ENCODE measurements at regions not wholly inside any gene's neighbourhood (a gene's known extent, or its start where the extent isn't known, plus 50 kb on each side); places are given as distances from the start of the nearest gene placed in this dataset.

DNA sequence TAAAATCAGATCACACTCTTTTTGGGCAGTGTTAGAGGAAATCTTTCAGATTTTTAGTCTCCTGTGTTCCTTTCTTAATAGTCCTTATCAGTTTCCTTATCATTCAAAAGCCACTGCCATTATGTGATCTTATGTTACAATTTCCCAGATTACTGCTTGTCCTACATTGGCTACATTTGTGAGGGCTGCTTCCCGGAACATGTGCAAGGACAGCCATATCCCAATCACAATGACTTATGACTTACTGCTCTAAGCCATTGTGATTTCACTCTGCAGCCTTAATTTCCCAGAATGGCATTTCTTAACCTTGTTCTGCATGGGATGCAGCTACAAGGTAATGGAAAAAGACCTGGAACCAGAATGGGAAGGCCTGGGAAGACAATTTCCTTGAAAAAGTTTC lies 125.1 kb upstream of the PPP2R3A start:
- Histone ChIP-seq H3K14ac (ENCODE audit: low read length) (no peak overlapping the region), H2BK120ac (ENCODE audit: insufficient read depth, low read length, poor library complexity) (no peak overlapping the region), H4K91ac (ENCODE audit: low read depth, low read length) (no peak overlapping the region)

DNA sequence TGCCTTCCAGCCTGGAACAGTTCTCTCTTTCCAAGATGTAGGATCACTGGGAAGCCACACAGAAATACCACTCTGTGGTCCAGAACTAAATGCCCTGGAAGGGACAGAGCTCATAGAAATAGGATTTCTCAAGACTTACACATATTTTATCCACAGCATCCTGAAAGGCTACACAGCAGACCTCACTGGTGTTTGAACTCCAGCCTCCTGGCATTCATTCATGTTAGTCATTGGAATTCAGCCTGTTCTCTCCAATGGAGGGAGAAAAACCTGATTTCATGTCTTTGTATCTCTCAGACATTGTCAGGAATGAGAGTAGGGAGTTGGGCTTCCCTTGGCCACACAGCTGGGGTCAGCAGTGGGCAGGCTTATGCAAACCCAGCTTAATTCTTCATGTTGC lies 121.1 kb upstream of the PPP2R3A start:
- no peak overlapping the region for H2AFZ ChIP-seq (ENCODE audit: insufficient read depth, low read length, poor library complexity)
- H4K8ac ChIP-seq (ENCODE audit: low read depth, low read length), result no peak overlapping the region
- no peak overlapping the region for H2AK5ac ChIP-seq (ENCODE audit: low read length)
- H3K79me1 ChIP-seq (ENCODE audit: low read length), result no peaks in the 10 kb centered on the region
- H3K27me3 ChIP-seq (ENCODE audit: insufficient read depth, low read length), result no peaks in the 10 kb centered on the region
- H3K18ac ChIP-seq (ENCODE audit: low read length), result no peak overlapping the region
- no peak overlapping the region for H2BK120ac ChIP-seq (ENCODE audit: insufficient read depth, low read length, poor library complexity)
- no peak for DNase-seq
- H3K9me3 ChIP-seq (ENCODE audit: insufficient read depth, low read depth, low read length), result no peaks in the 10 kb centered on the region
- H2BK12ac ChIP-seq (ENCODE audit: low read length), result no peak overlapping the region
- no peak overlapping the region for H3K4me2 ChIP-seq (ENCODE audit: low read length)
- no peak overlapping the region for H3K27ac ChIP-seq (ENCODE audit: low read depth, low read length)
- no peaks in the 10 kb centered on the region for H3K36me3 ChIP-seq (ENCODE audit: control insufficient read depth in 1 of 2, insufficient read depth in 2 of 2, low read length in 2 of 2)
- no peak overlapping the region for H3K23ac ChIP-seq (ENCODE audit: low read length)
- H3K4me3 ChIP-seq (ENCODE audit: low read depth, low read length), result no peak overlapping the region
- H3K9ac ChIP-seq (ENCODE audit: low read length), result no peak overlapping the region
- H3K4me1 ChIP-seq (ENCODE audit: control insufficient read depth in 1 of 2, insufficient read depth in 2 of 2, low read length in 2 of 2), result no peaks in the 10 kb centered on the region
- no peak overlapping the region for H3K4ac ChIP-seq (ENCODE audit: low read depth, low read length)
- no peak overlapping the region for H4K12ac ChIP-seq (ENCODE audit: low read depth, low read length)
- H3K79me2 ChIP-seq (ENCODE audit: control insufficient read depth, insufficient read depth, low read length, poor library complexity), result no peaks in the 10 kb centered on the region
- no peak overlapping the region for H3K14ac ChIP-seq (ENCODE audit: low read length)
- H2BK5ac ChIP-seq (ENCODE audit: low read depth, low read length, poor library complexity), result no peak overlapping the region
- H4K91ac ChIP-seq (ENCODE audit: low read depth, low read length), result no peak overlapping the region

More for the DNA sequence above, 125.1 kb upstream of the PPP2R3A start:
- Histone ChIP-seq H3K79me1 (ENCODE audit: low read length) (no peaks in the 10 kb centered on the region), H2BK5ac (ENCODE audit: low read depth, low read length, poor library complexity) (no peak overlapping the region), H3K27ac (ENCODE audit: low read depth, low read length) (no peak overlapping the region), H3K27me3 (ENCODE audit: insufficient read depth, low read length) (no peaks in the 10 kb centered on the region), H3K79me2 (ENCODE audit: control insufficient read depth, insufficient read depth, low read length, poor library complexity) (no peaks in the 10 kb centered on the region), H3K9ac (ENCODE audit: low read length) (no peak overlapping the region), H3K23ac (ENCODE audit: low read length) (no peak overlapping the region), H3K18ac (ENCODE audit: low read length) (no peak overlapping the region), H3K9me3 (ENCODE audit: insufficient read depth, low read depth, low read length) (no peaks in the 10 kb centered on the region), H3K36me3 (ENCODE audit: control insufficient read depth in 1 of 2, insufficient read depth in 2 of 2, low read length in 2 of 2) (no peaks in the 10 kb centered on the region), H2AFZ (ENCODE audit: insufficient read depth, low read length, poor library complexity) (no peak overlapping the region), H4K8ac (ENCODE audit: low read depth, low read length) (no peak overlapping the region), H4K12ac (ENCODE audit: low read depth, low read length) (no peak overlapping the region), H3K4me1 (ENCODE audit: control insufficient read depth in 1 of 2, insufficient read depth in 2 of 2, low read length in 2 of 2) (no peaks in the 10 kb centered on the region), H3K4ac (ENCODE audit: low read depth, low read length) (no peak overlapping the region), H2BK12ac (ENCODE audit: low read length) (no peak overlapping the region), H3K4me3 (ENCODE audit: low read depth, low read length) (no peak overlapping the region), H3K4me2 (ENCODE audit: low read length) (no peak overlapping the region), H2AK5ac (ENCODE audit: low read length) (no peak overlapping the region)
- DNase-seq, result no peak
- no CpG with 5 or more reads among the region's 1 CpG for WGBS (ENCODE audit: extremely low coverage, insufficient coverage, insufficient read length)

- WGBS (ENCODE audit: extremely low coverage, insufficient coverage, insufficient read length), result no CpG with 5 or more reads among the region's 1 CpG
- no peaks in the 10 kb centered on the region for H3K79me1 ChIP-seq (ENCODE audit: low read length)
- no peak overlapping the region for H4K91ac ChIP-seq (ENCODE audit: low read depth, low read length)
- H4K8ac ChIP-seq (ENCODE audit: low read depth, low read length), result no peak overlapping the region
- H2BK5ac ChIP-seq (ENCODE audit: low read depth, low read length, poor library complexity), result no peak overlapping the region
- no peak overlapping the region for H2AK5ac ChIP-seq (ENCODE audit: low read length)
- H3K27ac ChIP-seq (ENCODE audit: low read depth, low read length), result no peak overlapping the region
- H3K14ac ChIP-seq (ENCODE audit: low read length), result no peak overlapping the region
- H3K23ac ChIP-seq (ENCODE audit: low read length), result no peak overlapping the region
- no peak overlapping the region for H3K4me3 ChIP-seq (ENCODE audit: low read depth, low read length)
- H2BK120ac ChIP-seq (ENCODE audit: insufficient read depth, low read length, poor library complexity), result no peak overlapping the region
- no peak overlapping the region for H3K18ac ChIP-seq (ENCODE audit: low read length)
- H3K9ac ChIP-seq (ENCODE audit: low read length), result no peak overlapping the region
- no peak overlapping the region for H2BK12ac ChIP-seq (ENCODE audit: low read length)
- H4K12ac ChIP-seq (ENCODE audit: low read depth, low read length), result no peak overlapping the region
- H3K9me3 ChIP-seq (ENCODE audit: insufficient read depth, low read depth, low read length), result no peaks in the 10 kb centered on the region
- no peaks in the 10 kb centered on the region for H3K79me2 ChIP-seq (ENCODE audit: control insufficient read depth, insufficient read depth, low read length, poor library complexity)
- H3K4me1 ChIP-seq (ENCODE audit: control insufficient read depth in 1 of 2, insufficient read depth in 2 of 2, low read length in 2 of 2), result no peaks in the 10 kb centered on the region
- no peak overlapping the region for H3K4me2 ChIP-seq (ENCODE audit: low read length)
- DNase-seq, result no peak
- no peaks in the 10 kb centered on the region for H3K36me3 ChIP-seq (ENCODE audit: control insufficient read depth in 1 of 2, insufficient read depth in 2 of 2, low read length in 2 of 2)
- H2AFZ ChIP-seq (ENCODE audit: insufficient read depth, low read length, poor library complexity), result no peak overlapping the region
- no peaks in the 10 kb centered on the region for H3K27me3 ChIP-seq (ENCODE audit: insufficient read depth, low read length)
- H3K4ac ChIP-seq (ENCODE audit: low read depth, low read length), result no peak overlapping the region
Observed at GRCh38 chr3:135848051-135848450, 117.5 kb upstream of the PPP2R3A start.

- H3K4me3 ChIP-seq (ENCODE audit: low read depth, low read length), result no peak overlapping the region
- no peak overlapping the region for H3K14ac ChIP-seq (ENCODE audit: low read length)
- no peak overlapping the region for H3K27ac ChIP-seq (ENCODE audit: low read depth, low read length)
- no peak overlapping the region for H4K12ac ChIP-seq (ENCODE audit: low read depth, low read length)
- H2BK120ac ChIP-seq (ENCODE audit: insufficient read depth, low read length, poor library complexity), result no peak overlapping the region
- H3K9me3 ChIP-seq (ENCODE audit: insufficient read depth, low read depth, low read length), result no peaks in the 10 kb centered on the region
- H3K4me2 ChIP-seq (ENCODE audit: low read length), result no peak overlapping the region
- no peak overlapping the region for H4K8ac ChIP-seq (ENCODE audit: low read depth, low read length)
- H3K4me1 ChIP-seq (ENCODE audit: control insufficient read depth in 1 of 2, insufficient read depth in 2 of 2, low read length in 2 of 2), result no peaks in the 10 kb centered on the region
- no peak overlapping the region for H2BK5ac ChIP-seq (ENCODE audit: low read depth, low read length, poor library complexity)
- H4K91ac ChIP-seq (ENCODE audit: low read depth, low read length), result no peak overlapping the region
- H3K36me3 ChIP-seq (ENCODE audit: control insufficient read depth in 1 of 2, insufficient read depth in 2 of 2, low read length in 2 of 2), result no peaks in the 10 kb centered on the region
- no peak overlapping the region for H2BK12ac ChIP-seq (ENCODE audit: low read length)
- no peak overlapping the region for H3K9ac ChIP-seq (ENCODE audit: low read length)
- no peak overlapping the region for H3K18ac ChIP-seq (ENCODE audit: low read length)
- no peak for DNase-seq
- H3K79me2 ChIP-seq (ENCODE audit: control insufficient read depth, insufficient read depth, low read length, poor library complexity), result no peaks in the 10 kb centered on the region
- no peak overlapping the region for H2AK5ac ChIP-seq (ENCODE audit: low read length)
- no peaks in the 10 kb centered on the region for H3K27me3 ChIP-seq (ENCODE audit: insufficient read depth, low read length)
- no peak overlapping the region for H2AFZ ChIP-seq (ENCODE audit: insufficient read depth, low read length, poor library complexity)
- H3K79me1 ChIP-seq (ENCODE audit: low read length), result no peaks in the 10 kb centered on the region
- H3K4ac ChIP-seq (ENCODE audit: low read depth, low read length), result no peak overlapping the region
- no peak overlapping the region for H3K23ac ChIP-seq (ENCODE audit: low read length)
Observed at GRCh38 chr3:135849827-135850226, 115.7 kb upstream of the PPP2R3A start.

Measured in trophoblast cell (in vitro differentiated cells and primary cell).